Stomach (tissue), 8 donors: ENCODE measurements at regions not wholly inside any gene's neighbourhood (a gene's known extent, or its start where the extent isn't known, plus 50 kb on each side); places are given as distances from the start of the nearest gene placed in this dataset.
"Not testable (repeated sequence)": the region's sequence is repeated elsewhere in the genome, so short reads cannot be mapped to it uniquely, and the experiment has no call there.

ENCODE experiments used
- DNase-seq, 2 donors: peaks; one replicate each; pipeline versions ENCODE4 v3.0.0 to v3.0.0-alpha.2; 2013 to 2019
- H3K27ac ChIP-seq, 5 donors: fragments of 200-600 bp in 4 of 5; sonication (generic) in 4 of 5; one replicate each; pipeline ENCODE4 v1.5.1; 2013 to 2019; ENCODE audit warnings: mild to moderate bottlenecking in 1 of 5, moderate library complexity in 1 of 5
- H3K27me3 ChIP-seq, 3 donors: fragments of 200-600 bp; sonication (generic); one replicate each; pipeline ENCODE4 v1.5.1; 2017 to 2019; ENCODE audit warnings: mixed run types in 1 of 3
- H3K36me3 ChIP-seq, 4 donors: fragments of 200-600 bp; sonication (generic); 1 replicate in 3 of 4; 2 replicates in 1 of 4; pipeline ENCODE4 v1.5.1; 2016 to 2019
- H3K4me1 ChIP-seq, 4 donors: fragments of 200-600 bp; sonication (generic); one replicate each; pipeline ENCODE4 v1.5.1; 2016 to 2019
- H3K4me3 ChIP-seq, 4 donors: fragments of 200-600 bp; sonication (generic) in 3 of 4; one replicate each; pipeline ENCODE4 v1.5.1; 2016 to 2019; ENCODE audit warnings: mild to moderate bottlenecking in 1 of 4
- H3K9me3 ChIP-seq, 4 donors: fragments of 200-600 bp; sonication (generic); one replicate each; pipeline ENCODE4 v1.5.1; 2016 to 2019
- EP300 ChIP-seq: sonication (generic); formaldehyde crosslinking; IDR thresholded peaks from one replicate; pipeline ENCODE4 v1.6.1; 2017; ENCODE audit warnings: antibody characterized with exemption
- POLR2A ChIP-seq, 4 donors: fragments of 450-650 bp; IDR thresholded peaks; one replicate each; pipeline ENCODE4 v1.6.1; 2016; ENCODE audit warnings: antibody characterized with exemption in 4 of 4, control low read depth in 2 of 4, mild to moderate bottlenecking in 1 of 4, moderate library complexity in 1 of 4
- POLR2AphosphoS5 ChIP-seq, 3 donors: sonication (generic); formaldehyde crosslinking; IDR thresholded peaks; one replicate each; pipeline ENCODE4 v1.6.1; 2016; ENCODE audit warnings: antibody characterized with exemption in 3 of 3
- WGBS, 5 donors: extraction: QIAGEN DNeasy Blood & Tissue Kit in 3 of 5; methylation state at CpG; one replicate each; pipeline versions ENCODE4 v1.1.5 to v1.1.7; 2013 to 2018; 5-methylcytosine and 5-hydroxymethylcytosine counted together
- intact Hi-C: fragments of 100-400 bp; cut with DNase I; formaldehyde crosslinking; loops from one replicate; pipeline ENCODE4 v1.15.1; 2023; ENCODE audit warnings: low total_unique reads
- small RNA-seq, 4 donors: library from RNA; depleted of rRNA; stranded (forward); fragments of <200 nt; gene quantifications; one replicate each; pipeline ENCODE3, GENCODE V24; 2016
- TF ChIP-seq, protein P1 (sequence below), 7 experiments: fragments of 450-650 bp in 4 of 7; fragments of 200-600 bp in 3 of 7; sonication (generic) in 3 of 7; IDR thresholded peaks; one replicate each; pipeline ENCODE4 v1.5.1; 2016 to 2019; ENCODE audit warnings: antibody characterized with exemption in 7 of 7, control low read depth in 2 of 7, mild to moderate bottlenecking in 1 of 7
- donor health status: healthy with polysubstance abuse.
- donor health status: Bipolar disorder and iron deficiency.
- donor health status: healthy.

DNA sequence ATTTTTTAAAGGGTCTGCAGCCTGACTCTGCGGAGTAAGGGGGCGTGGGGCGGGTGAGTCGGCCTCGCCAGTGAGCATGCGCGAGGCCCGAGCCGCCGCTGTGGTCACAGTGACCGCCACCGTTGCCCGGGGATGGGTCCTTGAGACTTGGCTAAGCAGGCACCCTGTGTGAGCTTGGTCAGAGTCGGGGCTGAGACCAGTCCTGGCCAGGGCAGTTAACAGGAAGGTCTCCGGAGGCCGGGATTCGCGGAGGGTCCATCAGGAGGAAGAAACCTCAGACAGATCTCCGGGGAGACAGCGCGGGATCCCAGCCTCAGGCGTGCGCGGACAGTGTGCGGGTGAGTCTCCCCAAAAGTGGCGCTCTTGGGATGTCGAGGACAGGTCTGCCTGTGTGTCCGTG, 1384.4 kb upstream of the PCDH10 start:
- H3K9me3 ChIP-seq = peaks cover 0 to 9% (median 4%) of the 10 kb centered on the region in 4 donors
- no peaks in the 10 kb centered on the region for H3K4me1 ChIP-seq
- no peaks in the 10 kb centered on the region for H3K27me3 ChIP-seq
- intact Hi-C loops = no loop called here
- WGBS, 5 donors = 92 to 97% (median 95%) methylated on average over 4 to 28 of the region's 28 CpGs
- DNase-seq = no peak
- no peak for TF ChIP-seq EP300
- no peak for TF ChIP-seq POLR2AphosphoS5 (IDR thresholded peaks at IDR 0.05)
- no peak for TF ChIP-seq POLR2A (IDR thresholded peaks at IDR 0.05)
- TF ChIP-seq, protein P1, sequence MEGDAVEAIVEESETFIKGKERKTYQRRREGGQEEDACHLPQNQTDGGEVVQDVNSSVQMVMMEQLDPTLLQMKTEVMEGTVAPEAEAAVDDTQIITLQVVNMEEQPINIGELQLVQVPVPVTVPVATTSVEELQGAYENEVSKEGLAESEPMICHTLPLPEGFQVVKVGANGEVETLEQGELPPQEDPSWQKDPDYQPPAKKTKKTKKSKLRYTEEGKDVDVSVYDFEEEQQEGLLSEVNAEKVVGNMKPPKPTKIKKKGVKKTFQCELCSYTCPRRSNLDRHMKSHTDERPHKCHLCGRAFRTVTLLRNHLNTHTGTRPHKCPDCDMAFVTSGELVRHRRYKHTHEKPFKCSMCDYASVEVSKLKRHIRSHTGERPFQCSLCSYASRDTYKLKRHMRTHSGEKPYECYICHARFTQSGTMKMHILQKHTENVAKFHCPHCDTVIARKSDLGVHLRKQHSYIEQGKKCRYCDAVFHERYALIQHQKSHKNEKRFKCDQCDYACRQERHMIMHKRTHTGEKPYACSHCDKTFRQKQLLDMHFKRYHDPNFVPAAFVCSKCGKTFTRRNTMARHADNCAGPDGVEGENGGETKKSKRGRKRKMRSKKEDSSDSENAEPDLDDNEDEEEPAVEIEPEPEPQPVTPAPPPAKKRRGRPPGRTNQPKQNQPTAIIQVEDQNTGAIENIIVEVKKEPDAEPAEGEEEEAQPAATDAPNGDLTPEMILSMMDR (IDR thresholded peaks at IDR 0.05) = no peak
- no peak overlapping the region for H3K27ac ChIP-seq
- no peaks in the 10 kb centered on the region for H3K36me3 ChIP-seq
- no peak overlapping the region for H3K4me3 ChIP-seq

DNA sequence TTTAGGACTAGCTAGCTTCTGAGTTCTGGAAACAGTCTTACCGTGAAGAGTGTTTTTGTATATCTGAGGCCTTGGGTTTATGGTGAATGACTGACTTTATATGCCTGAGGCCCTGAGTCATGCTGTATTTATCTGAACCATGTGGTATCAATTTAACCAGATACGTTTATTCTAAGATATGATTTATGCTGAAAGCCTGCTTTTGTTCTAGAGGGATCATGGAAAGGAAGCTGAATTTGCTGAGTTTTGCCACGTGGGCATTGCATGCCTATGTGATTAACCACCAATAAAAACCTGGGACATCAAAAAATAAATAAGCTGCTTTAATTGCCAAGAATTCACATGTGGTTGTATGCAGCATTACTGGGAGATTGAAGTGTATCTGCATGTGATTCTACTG, 1374.7 kb upstream of the PCDH10 start:
- H3K4me3 ChIP-seq, H3K4me1 ChIP-seq, H3K9me3 ChIP-seq, intact Hi-C loops, H3K27me3 ChIP-seq, H3K36me3 ChIP-seq, H3K27ac ChIP-seq: not testable (repeated sequence)
- WGBS, 5 donors = 4 to 13% (median 9%) methylated on average over 3 of the region's 3 CpGs
- peak in 1 of 2 donors; percentile 22 for DNase-seq

DNA sequence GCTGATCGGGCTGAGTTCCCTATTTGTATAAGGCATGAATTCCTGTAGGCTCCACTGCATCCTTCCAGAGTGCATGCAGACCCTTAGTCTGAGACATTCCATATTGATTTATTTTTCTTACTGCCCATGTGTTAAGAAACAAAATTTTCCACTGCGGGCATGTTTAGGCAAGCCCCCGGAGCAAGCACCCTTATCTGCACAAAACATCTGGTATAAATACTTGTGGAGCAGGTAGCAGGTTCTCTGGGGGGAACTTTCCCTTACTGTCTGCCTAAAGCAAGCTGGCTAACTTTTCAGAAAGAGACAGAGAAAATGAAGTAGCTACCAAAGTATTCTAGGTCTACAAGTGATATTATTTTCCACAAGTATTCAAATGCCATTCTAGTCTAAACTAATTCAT, 1338.5 kb upstream of the PCDH10 start:
- H3K36me3 ChIP-seq, DNase-seq, H3K4me1 ChIP-seq, intact Hi-C loops, H3K27me3 ChIP-seq, H3K4me3 ChIP-seq, H3K27ac ChIP-seq: not testable (repeated sequence)
- peaks cover 0 to 13% (median 2%) of the 10 kb centered on the region in 4 donors for H3K9me3 ChIP-seq
- 31 to 46% (median 37%) methylated on average over 3 of the region's 3 CpGs for WGBS, 5 donors

Small RNA genes lying in the stretch of these regions (small RNA-seq; reads per million reads assigned to genes)
- gene AC105424.1 (0 reads per million in 4 donors), gene RF00156 (0 reads per million in 4 donors), gene RN7SL205P (0 reads per million in 4 donors), gene RNU6-224P (0 reads per million in 4 donors)
